Activated naive CD8-positive, alpha-beta T cell treated with anti-CD3 and anti-CD28 coated beads, Interleukin-2, amount 10 ng/mL, durations not matched to agents 7 days and 5 days (primary cell): ENCODE measurements at regions not wholly inside any gene's neighbourhood (a gene's known extent, or its start where the extent isn't known, plus 50 kb on each side); places are given as distances from the start of the nearest gene placed in this dataset.
"Not testable (repeated sequence)": the region's sequence is repeated elsewhere in the genome, so short reads cannot be mapped to it uniquely, and the experiment has no call there.

Source experiments
- ATAC-seq: fragments of 150-1000 bp; cut with Tn5 transposase; one replicate; pipeline ENCODE4 v1.10.0; 2021; ENCODE audit warnings: low read depth, moderate library complexity
- POLR2A ChIA-PET: fragments of 350-600 bp; sonication (Branson Sonifier 250); formaldehyde crosslinking; loops from one replicate; lab custom pipeline; 2021; ENCODE audit warnings: antibody characterized with exemption; lab: Charles Lee
- DNase-seq: peaks from one replicate; pipeline ENCODE4 v3.0.0; 2021
- H3K27ac Mint-ChIP-seq: one replicate; pipeline ENCODE4 v1.8.0; 2022; ENCODE audit warnings: mild to moderate bottlenecking, mixed read lengths
- H3K27me3 Mint-ChIP-seq: one replicate; pipeline ENCODE4 v1.8.0; 2022; ENCODE audit warnings: mild to moderate bottlenecking, moderate library complexity, mixed read lengths
- H3K36me3 Mint-ChIP-seq: one replicate; pipeline ENCODE4 v1.8.0; 2021; ENCODE audit warnings: mild to moderate bottlenecking, mixed read lengths
- H3K4me1 Mint-ChIP-seq: one replicate; pipeline ENCODE4 v1.8.0; 2021; ENCODE audit warnings: mixed read lengths
- H3K4me3 Mint-ChIP-seq: one replicate; pipeline ENCODE4 v1.8.0; 2022; ENCODE audit warnings: mild to moderate bottlenecking, moderate library complexity, mixed read lengths
- H3K9me3 Mint-ChIP-seq: one replicate; pipeline ENCODE4 v1.8.0; 2021; ENCODE audit warnings: mixed read lengths

- no peak for DNase-seq
- no peaks in the 10 kb centered on the region for H3K36me3 Mint-ChIP-seq
- no peaks in the 10 kb centered on the region for H3K4me1 Mint-ChIP-seq
- no peak overlapping the region for H3K4me3 Mint-ChIP-seq
- peaks cover 3% of the 10 kb centered on the region for H3K27me3 Mint-ChIP-seq
- H3K9me3 Mint-ChIP-seq: peaks cover 4% of the 10 kb centered on the region
- POLR2A ChIA-PET: no interaction called here
- no peak for ATAC-seq
- no peak overlapping the region for H3K27ac Mint-ChIP-seq
Observed at GRCh38 chr1:70754701-70755100, 292.9 kb downstream of the PTGER3 start.

- ATAC-seq (no peak), DNase-seq (no peak)
- Mint-ChIP-seq H3K9me3 (peaks cover 3% of the 10 kb centered on the region), H3K27me3 (peaks cover 3% of the 10 kb centered on the region), H3K4me1 (no peaks in the 10 kb centered on the region), H3K36me3 (no peaks in the 10 kb centered on the region), H3K4me3 (no peak overlapping the region), H3K27ac (no peak overlapping the region)
- POLR2A ChIA-PET: no interaction called here
Observed at GRCh38 chr1:70760154-70760553, 287.5 kb downstream of the PTGER3 start.

GRCh38 chr1:70762386-70762785 is 285.2 kb downstream of the PTGER3 start:
- Mint-ChIP-seq H3K27ac (no peak overlapping the region), H3K9me3 (peaks cover 3% of the 10 kb centered on the region), H3K4me1 (no peaks in the 10 kb centered on the region), H3K36me3 (no peaks in the 10 kb centered on the region), H3K27me3 (peaks cover 5% of the 10 kb centered on the region), H3K4me3 (no peak overlapping the region)
- DNase-seq: no peak
- POLR2A ChIA-PET: no interaction called here
- no peak for ATAC-seq

DNA sequence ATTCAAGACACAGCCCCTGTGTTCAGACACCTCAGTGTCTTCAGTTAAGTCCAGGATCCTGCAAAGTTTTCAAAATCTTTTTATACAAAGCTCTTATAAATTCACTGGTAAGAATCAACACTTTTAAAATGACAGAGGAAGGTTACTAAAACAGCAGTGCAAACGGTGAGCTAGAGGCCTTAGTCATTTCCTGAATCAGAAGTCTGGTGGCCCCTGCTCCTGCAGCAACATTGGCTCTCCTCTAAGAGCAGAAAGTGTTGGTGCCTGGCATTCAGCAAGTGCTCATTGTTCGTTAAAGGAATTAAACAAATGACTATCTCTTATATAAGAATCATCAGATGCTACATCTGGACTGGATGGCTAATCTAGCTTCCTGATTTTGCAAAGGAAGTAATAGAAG is 282.9 kb downstream of the PTGER3 start:
- H3K27ac Mint-ChIP-seq: no peak overlapping the region
- peaks cover 2% of the 10 kb centered on the region for H3K27me3 Mint-ChIP-seq
- no peaks in the 10 kb centered on the region for H3K36me3 Mint-ChIP-seq
- H3K4me1 Mint-ChIP-seq: no peaks in the 10 kb centered on the region
- POLR2A ChIA-PET: no interaction called here
- DNase-seq: no peak
- no peak for ATAC-seq
- H3K4me3 Mint-ChIP-seq: no peak overlapping the region
- H3K9me3 Mint-ChIP-seq: peaks cover 3% of the 10 kb centered on the region

- no peak for DNase-seq
- Mint-ChIP-seq H3K36me3 (no peaks in the 10 kb centered on the region), H3K4me3 (no peak overlapping the region), H3K27ac (no peak overlapping the region), H3K9me3 (peaks cover 9% of the 10 kb centered on the region), H3K4me1 (no peaks in the 10 kb centered on the region), H3K27me3 (peaks cover 2% of the 10 kb centered on the region)
- POLR2A ChIA-PET: no interaction called here
- ATAC-seq: no peak
Observed at GRCh38 chr1:70767377-70767776, 280.2 kb downstream of the PTGER3 start.

GRCh38 chr1:70768216-70768615 is 279.4 kb downstream of the PTGER3 start:
- Mint-ChIP-seq H3K4me3 (no peak overlapping the region), H3K27ac (no peak overlapping the region), H3K9me3 (peaks cover 7% of the 10 kb centered on the region), H3K36me3 (no peaks in the 10 kb centered on the region), H3K27me3 (peaks cover 2% of the 10 kb centered on the region), H3K4me1 (no peaks in the 10 kb centered on the region)
- no peak for DNase-seq
- no peak for ATAC-seq
- POLR2A ChIA-PET: interaction anchor here (0.6 kb wide), 1 partner anchor 155 kb away, joined by 3 read pairs; no protein-coding TSS in a partner anchor

DNA sequence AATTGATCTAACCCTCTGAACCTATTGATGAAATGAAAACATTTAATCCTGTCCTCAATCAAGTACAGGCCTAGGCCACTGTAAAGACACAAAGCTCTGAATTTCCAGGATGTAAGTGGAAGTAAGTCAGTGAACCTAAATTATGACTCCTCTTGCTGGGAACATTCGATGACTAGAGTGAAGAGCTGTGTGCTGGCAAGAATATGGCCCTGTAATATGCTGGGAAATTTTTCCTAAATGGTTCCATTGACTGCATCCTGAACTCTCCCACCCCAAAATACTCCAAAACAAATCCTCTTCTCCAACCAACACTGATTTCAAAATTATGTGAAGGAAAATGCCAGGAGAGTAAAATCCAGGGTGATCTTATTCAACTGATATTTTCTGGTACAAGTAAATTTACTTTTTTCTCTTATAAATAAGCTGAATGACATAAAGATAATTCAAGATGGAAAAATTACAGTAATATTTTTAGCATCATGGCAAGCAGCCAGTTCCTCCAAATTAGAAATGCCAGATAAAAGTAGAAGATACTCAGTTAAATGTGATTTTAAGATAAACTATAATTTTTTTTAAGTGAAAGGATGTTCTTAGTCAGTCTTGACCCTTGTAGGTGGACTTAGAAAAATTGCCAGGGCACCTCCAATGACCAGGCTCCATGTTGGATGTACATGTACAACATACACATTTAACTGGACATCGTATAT is 269.4 kb downstream of the PTGER3 start:
- POLR2A ChIA-PET: no interaction called here

DNA sequence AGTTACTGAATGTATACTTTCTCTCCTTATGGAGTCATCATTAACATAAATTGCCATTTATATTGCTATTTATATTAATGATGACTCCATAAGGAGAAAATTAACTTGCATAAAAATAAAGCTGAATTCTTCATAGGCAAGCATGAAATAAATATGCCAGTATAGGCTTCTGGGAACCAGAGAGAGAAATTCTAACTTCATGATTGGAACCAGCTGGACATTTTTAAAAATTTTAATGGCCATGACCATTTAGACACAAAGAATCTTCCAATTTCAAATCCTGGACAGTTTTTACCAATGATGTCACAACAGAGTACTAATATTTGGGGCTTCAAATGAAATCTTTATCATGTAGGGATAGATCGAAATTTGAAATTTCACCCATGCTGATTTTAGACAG is 268.7 kb downstream of the PTGER3 start:
- Mint-ChIP-seq H3K9me3 (no peaks in the 10 kb centered on the region), H3K27ac (no peak overlapping the region), H3K4me3 (no peak overlapping the region), H3K27me3 (peaks cover 3% of the 10 kb centered on the region), H3K4me1 (no peaks in the 10 kb centered on the region), H3K36me3 (no peaks in the 10 kb centered on the region)
- DNase-seq (no peak), ATAC-seq (no peak)
- POLR2A ChIA-PET: no interaction called here

More for the DNA sequence above, 269.4 kb downstream of the PTGER3 start:
- no peaks in the 10 kb centered on the region for H3K36me3 Mint-ChIP-seq
- DNase-seq (no peak), ATAC-seq (no peak)
- no peaks in the 10 kb centered on the region for H3K4me1 Mint-ChIP-seq
- no peak overlapping the region for H3K4me3 Mint-ChIP-seq
- no peak overlapping the region for H3K27ac Mint-ChIP-seq
- no peaks in the 10 kb centered on the region for H3K9me3 Mint-ChIP-seq
- peaks cover 3% of the 10 kb centered on the region for H3K27me3 Mint-ChIP-seq

DNA sequence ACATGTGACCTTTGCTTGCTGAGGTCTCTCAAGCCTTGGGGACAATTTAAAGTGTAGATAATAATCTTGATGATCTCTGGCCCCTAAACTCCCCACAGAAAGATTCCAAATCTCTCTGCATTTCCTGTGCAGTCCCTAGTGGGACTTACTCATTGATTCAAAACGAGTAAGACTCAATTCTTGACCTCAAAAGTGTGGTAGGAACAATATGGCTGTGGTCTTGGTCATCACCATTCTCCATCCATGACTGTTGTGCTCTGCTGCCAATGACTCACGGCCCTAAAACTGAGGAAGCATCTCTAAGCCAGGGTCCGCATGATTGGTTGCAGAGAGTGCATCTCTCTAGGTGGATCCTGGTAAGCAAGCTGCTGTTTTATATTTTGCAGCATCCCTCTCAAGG is 268.0 kb downstream of the PTGER3 start:
- Mint-ChIP-seq H3K4me3 (no peak overlapping the region), H3K27me3 (peaks cover 3% of the 10 kb centered on the region), H3K36me3 (no peaks in the 10 kb centered on the region), H3K27ac (no peak overlapping the region), H3K9me3 (no peaks in the 10 kb centered on the region), H3K4me1 (no peaks in the 10 kb centered on the region)
- POLR2A ChIA-PET: no interaction called here
- no peak for ATAC-seq
- DNase-seq: no peak

DNA sequence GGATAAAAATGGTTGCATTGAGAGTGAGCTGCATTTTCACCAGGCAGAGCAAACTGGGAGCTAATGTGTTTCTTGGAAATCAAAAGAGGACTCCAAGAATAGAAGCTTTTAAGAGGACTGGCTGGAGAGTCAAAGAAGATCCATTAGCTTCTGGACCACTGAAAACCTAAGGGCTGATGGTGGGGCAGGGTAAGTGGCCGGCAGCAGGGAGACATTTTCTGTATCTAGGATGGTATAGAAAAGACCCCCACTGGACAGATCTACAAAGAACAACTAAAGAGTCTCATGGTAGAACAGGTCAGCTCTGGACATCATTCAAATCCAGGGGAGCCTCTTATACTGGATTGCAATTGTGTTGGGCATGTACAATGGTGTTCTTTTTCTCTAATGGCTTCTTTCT is 262.3 kb downstream of the PTGER3 start:
- H3K4me3 Mint-ChIP-seq: no peak overlapping the region
- H3K27me3 Mint-ChIP-seq: peaks cover 8% of the 10 kb centered on the region
- no peaks in the 10 kb centered on the region for H3K9me3 Mint-ChIP-seq
- H3K27ac Mint-ChIP-seq: no peak overlapping the region
- peaks cover under 1% of the 10 kb centered on the region for H3K4me1 Mint-ChIP-seq
- DNase-seq (no peak), ATAC-seq (no peak)
- no peaks in the 10 kb centered on the region for H3K36me3 Mint-ChIP-seq
- POLR2A ChIA-PET: no interaction called here

DNA sequence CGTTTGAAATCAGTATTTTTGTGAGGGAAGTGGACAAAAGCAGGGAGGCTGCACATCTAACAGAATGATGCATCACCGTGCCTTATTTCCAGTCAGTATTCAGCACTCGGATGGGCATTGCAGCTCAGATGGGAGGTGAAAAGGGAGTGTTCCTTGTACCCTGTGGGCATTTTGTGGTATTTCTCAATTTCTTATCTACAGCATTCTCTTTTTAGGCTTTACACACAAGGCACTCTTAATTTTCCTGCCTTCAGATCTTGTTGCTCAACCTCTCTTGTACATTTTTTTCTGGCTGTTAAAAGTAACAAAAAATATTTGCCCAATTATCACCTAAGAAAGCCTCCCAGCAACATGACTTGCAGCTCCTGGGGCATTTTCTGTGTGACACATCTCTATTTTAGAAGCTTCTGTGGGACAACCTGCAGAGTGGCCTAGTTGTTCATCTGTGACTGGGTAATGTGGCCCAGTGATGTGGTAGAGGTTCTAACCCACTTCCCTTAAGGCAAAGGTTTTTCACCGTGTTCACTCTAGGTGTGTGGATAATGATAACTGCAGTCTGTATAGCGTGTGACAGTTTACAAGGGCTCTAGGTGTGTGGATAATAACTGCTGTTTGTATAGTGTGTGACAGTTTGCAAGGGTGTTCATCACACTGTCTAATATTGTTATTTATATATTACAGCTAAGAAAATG is 257.2 kb downstream of the PTGER3 start:
- ATAC-seq: peak; percentile 92
- no peaks in the 10 kb centered on the region for H3K36me3 Mint-ChIP-seq
- no peak overlapping the region for H3K27ac Mint-ChIP-seq
- no peak for DNase-seq
- POLR2A ChIA-PET: no interaction called here
- H3K9me3 Mint-ChIP-seq: no peaks in the 10 kb centered on the region
- H3K4me3 Mint-ChIP-seq: no peak overlapping the region
- H3K27me3 Mint-ChIP-seq: peaks cover 5% of the 10 kb centered on the region
- H3K4me1 Mint-ChIP-seq: peaks cover 4% of the 10 kb centered on the region

GRCh38 chr1:70795064-70795463 is 252.6 kb downstream of the PTGER3 start:
- H3K27ac Mint-ChIP-seq, POLR2A ChIA-PET, DNase-seq, H3K27me3 Mint-ChIP-seq, H3K4me1 Mint-ChIP-seq, ATAC-seq, H3K4me3 Mint-ChIP-seq, H3K9me3 Mint-ChIP-seq, H3K36me3 Mint-ChIP-seq: not testable (repeated sequence)

GRCh38 chr1:70796298-70796697 is 251.3 kb downstream of the PTGER3 start:
- H3K36me3 Mint-ChIP-seq, H3K4me3 Mint-ChIP-seq, POLR2A ChIA-PET, H3K27me3 Mint-ChIP-seq, H3K27ac Mint-ChIP-seq, DNase-seq, ATAC-seq, H3K4me1 Mint-ChIP-seq, H3K9me3 Mint-ChIP-seq: not testable (repeated sequence)

- H3K9me3 Mint-ChIP-seq, DNase-seq, ATAC-seq, H3K27ac Mint-ChIP-seq, H3K4me1 Mint-ChIP-seq, H3K4me3 Mint-ChIP-seq, H3K27me3 Mint-ChIP-seq, H3K36me3 Mint-ChIP-seq, POLR2A ChIA-PET: not testable (repeated sequence)
Observed at GRCh38 chr1:70802625-70803024, 245.0 kb downstream of the PTGER3 start.
